ENCODE measurements at regions not wholly inside any gene's neighbourhood (a gene's known extent, or its start where the extent isn't known, plus 50 kb on each side); places are given as distances from the start of the nearest gene placed in this dataset.
A peak's percentile ranks its signal among the peaks of the same experiment; 100 is the strongest.
"Not testable (repeated sequence)": the region's sequence is repeated elsewhere in the genome, so short reads cannot be mapped to it uniquely, and the experiment has no call there.

DNA sequence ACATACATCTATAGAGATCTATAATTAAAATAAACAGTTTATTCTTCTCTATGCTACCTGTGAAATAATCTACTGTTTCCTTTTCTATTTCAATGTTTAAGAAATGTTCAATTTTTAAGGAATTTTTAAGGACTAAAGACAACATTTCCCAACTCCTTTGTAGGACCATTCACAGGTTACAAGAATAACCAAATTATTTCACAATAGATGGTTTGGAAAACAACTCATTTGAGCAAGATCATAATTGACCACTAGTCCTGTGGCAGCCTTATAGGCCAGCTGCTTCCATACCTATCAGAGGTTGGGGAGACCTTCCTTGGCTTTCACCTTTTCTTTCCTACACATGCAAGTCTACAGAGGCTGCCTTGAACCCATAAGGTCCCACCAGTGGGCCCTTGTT lies 193.7 kb downstream of the TTC39B start:
- DNase-seq: no peak

DNA sequence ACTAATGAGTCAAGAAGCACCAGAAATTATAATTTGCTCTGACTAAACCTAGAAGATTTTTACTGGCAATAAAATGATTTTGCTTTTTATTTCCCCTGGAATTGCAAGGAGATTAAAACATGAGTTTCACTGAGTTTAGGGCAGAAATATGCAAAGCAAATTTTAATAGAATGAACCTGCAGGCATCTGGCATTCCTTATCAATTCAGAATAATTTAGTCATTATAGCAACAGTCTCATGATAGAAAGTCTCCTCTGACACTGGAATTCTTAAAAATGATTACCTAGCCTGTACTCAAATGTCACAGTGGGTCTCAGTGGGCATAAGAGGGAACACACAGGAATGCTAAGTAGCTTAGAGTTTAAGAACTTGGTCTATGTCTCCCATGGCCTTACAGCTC lies 195.9 kb downstream of the TTC39B start:
- no peak for DNase-seq

DNA sequence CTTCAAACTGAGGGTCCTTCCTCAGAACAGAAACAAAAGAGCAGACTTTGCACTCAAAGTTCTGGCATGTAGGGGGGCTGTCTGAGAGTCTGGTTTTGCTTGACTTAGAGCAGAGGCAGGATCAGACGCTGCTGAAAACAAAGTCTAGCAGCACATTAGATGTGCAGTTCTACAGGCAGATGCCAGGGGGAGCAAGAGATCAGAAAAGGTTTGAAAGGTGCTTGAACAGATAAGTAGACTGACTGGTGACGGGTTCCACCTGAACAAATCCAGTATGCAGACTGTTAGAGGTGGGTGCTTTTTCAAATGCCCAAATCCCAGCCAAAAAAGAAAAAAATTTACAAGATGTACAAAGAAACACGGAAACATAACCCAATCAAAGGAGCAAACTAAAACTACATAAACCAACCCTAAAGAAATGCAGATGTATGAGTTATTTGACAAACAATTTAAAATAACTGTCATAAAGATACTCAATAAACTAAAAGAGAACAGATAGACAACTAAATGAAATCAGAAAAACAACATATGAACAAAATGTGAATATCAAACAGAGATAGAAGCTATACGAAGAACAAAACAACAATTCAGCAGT lies 194.7 kb upstream of the FREM1 start:
- peak; percentile 10 for DNase-seq

DNA sequence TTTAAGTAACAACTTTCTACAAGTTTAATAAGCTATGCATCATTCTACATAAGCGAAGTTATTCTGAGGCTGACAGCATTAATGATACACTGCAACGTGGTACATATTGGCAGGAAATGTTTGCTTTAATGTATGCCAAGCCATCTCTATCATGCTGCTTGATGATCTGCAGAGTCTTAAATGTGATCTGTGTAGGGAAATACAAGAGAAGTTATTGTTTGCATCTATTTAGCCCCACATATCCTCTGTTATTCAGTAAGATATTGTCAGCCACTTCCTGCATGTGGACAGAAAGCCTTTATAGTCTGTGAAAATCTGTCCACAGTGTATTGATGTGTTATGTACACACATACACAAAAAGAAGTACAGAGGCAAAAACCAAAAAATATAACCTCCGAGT lies 193.1 kb upstream of the FREM1 start:
- DNase-seq: no peak

DNA sequence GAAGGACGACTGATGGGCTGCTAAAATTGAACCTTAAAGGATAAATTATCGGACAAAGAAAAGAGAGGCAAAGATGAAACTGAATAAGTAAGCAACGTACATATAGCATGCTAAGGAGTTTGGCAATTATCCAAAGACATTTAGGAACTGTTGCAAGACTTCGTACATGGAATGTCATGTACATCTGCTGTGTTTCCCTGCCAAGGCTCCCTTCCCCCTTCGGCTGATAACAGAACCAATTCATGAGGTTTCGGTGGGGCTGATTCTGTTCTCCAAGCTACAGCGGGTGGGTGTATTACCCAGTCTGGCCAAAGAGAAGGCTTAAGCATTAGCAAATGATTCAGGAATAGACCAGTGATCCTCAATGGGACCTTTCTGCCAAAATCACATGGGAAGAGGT lies 190.9 kb upstream of the FREM1 start:
- no peak for DNase-seq

DNA sequence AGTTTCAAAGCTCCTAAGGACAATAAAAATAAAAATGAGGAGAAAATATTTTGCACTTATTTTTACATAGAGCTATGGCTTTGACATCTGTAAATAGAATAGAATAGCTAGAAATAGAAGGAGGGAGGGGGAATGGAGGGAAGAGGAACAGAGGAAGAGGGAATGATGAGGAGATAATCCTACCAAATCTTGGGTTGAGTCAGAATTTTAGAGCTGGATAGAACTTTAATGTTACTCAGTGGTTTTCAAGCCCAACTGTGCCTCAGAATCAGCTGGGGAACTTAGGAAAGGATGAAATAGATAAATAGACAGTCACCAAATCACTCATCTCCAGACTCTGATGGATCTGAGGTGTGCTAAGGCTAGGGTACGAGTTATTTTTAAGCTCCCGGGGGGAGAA lies 190.3 kb upstream of the FREM1 start:
- DNase-seq: no peak

DNA sequence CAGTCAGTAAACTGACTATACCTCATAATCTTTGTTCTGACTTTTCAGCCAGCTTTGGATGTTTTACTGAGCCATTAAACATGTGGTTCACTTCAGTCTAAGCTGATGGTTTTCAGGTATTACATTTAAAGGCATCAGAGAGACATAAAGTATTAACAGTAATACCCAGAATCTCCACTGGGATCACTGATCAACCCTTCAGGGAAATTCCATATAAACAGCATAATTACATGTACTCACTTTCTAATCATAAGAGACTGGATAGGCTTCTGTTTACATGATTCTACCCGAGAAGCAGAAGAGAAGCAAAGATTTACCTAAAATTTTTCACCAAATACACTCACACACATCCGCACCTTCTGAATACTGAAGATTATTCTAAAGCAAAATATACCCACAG lies 186.7 kb upstream of the FREM1 start:
- DNase-seq: no peak

DNA sequence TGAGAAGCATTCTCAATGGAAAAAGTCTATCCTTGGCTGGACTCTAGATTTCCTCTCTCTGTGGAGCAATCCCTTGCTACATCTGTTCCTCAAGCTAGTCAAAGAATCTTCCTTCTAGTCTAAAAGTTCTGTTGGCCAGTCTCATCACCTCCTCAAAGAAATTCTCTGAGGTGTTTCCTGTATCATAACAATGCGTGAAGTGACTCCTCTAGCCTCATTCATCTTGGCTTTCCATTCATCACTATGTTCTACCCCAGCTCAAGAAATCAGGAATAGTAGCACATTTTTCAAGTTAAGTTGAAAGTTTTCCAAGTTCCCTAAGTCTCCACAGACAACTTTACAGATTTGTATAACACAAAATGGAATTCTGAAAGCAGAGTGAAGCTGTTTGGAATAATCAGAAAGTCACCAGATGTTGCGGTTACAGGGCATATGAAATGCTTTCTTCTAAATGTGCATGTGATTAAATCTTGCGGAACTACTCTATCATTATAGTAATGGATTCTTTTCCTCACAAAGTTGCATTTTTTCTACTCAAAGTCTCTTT lies 176.6 kb upstream of the FREM1 start:
- no peak for DNase-seq

DNA sequence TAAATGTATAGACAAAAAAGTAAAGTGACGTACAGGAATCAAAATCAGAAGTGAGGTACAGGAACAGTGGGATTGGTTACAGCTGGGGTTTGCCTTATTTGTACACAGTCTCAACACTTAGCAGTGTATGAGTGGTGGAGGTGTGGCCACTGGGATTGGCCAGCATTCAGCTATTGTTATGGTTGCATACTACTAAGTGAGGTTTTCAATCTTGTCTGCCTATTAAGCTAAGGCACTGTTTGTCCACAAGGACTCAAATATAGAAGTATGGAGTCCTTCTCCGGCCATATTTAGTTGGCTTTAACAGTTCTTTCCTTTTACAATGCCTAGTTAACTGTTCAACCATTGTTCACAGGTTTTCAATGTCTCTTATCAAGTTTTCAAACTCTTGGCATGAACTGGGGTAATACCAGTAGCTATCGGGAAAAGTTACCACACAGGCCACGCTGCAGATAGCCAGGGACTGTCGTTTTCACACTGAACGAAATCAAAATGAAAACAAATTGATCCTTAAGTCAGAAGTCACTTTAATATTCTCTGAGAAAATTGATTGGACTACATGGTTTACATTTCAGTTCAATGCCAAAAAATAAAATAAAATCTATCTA lies 176.0 kb upstream of the FREM1 start:
- no peak for DNase-seq

DNA sequence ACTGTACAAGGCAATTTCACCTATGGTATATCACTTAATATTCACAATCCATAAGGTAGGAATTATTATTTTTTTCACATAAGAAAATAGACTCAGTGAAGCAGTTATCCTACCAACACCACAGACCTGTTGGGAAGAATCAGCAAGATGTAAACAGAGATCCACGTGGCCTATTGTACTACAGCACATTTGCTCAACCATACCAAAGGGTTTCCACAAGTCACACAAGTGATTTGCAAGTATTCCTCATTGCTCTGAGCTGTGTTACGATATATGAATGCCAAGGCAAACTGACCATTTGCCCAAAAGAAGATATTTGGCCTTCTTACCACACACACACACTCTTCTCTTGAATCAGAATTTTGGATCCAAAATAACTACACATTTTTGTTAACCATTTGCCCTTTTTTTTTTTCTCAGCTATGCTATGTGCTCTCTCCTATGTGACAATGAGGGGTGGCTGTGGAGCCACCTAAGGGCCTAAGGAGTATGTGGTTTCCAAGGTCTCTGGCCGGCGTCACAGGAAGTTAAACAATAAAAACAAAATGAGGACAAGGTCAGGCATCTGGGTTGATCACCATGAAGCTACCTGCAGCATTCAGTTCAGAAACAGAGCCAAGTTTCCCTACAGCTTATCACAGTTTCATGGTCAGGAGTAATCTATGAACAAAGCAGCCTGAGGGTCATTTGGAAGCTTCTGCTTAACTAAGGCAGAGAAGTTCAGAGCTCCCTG lies 171.0 kb upstream of the FREM1 start:
- no peak for DNase-seq

DNA sequence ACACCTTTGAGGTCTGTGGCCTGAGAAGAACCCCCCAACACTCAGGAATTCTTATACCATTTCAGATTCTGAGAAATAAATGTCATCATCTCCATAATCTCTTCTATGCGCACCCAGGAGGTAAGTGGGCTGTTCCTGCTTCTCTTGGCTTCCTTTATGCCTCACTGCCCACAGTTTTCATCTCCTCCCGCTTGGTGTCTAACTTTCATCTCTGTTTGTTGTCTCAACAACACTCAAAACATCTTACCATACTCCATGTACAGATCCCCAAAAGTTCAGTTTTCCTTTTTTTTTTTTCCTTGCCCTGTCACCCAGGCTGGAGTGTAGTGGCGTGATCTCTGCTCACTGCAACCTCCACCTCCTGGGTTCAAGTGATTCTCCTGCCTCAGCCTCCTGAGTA lies 170.2 kb upstream of the FREM1 start:
- no peak for DNase-seq

DNA sequence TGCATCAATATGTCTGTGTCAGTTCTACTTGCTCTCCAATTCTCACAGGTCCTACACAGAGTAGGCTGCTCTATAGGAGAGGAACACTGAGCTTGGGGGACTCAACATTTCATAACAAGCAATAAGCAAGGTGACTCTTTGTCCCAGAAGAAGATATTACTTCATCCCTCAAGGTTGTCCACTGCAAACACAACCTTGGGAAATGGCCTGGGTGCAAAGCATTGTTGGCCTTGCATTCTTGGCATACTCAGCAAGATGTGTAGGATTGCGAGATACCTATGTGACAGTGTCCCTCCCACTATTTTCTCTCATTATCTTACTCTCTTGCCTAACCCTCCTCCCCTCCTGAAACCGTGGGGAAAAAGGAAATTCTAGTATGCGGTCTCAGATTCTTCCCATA lies 169.8 kb upstream of the FREM1 start:
- DNase-seq: no peak

DNA sequence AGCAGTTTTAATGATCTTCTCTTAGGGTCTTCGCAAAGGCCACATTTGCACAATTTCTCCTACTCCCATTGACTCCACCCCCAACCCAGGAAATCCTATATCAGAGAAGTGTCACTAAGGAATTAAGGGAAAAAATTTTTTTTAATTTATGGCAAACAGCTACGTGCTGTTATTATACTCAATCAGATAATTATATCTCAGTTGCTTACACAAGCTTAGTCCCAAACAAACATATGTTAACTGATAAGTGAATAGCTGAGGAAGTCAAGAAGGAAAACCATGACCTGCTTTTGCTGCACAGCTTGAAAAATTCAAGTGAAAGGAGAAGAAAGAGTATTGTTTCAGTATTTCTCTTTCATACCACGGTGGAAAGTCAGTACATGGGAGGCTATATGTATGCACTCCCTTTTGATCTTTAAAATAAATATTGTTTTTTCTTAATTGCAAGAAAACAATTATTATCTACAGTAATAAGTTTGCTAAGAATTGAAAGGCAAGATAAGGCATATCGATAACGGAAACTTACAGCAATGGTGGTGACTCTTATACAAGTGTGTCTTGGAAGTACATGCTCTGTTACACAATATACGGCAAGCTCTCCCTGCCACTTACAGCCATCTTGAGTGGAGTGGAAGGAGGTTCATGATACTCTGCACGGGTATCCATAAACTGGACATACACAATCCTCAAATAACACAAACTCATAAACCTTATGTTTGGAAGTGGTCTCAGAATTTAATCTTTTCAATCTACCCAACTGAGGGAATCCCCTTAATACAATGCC lies 167.9 kb upstream of the FREM1 start:
- DNase-seq: no peak

DNA sequence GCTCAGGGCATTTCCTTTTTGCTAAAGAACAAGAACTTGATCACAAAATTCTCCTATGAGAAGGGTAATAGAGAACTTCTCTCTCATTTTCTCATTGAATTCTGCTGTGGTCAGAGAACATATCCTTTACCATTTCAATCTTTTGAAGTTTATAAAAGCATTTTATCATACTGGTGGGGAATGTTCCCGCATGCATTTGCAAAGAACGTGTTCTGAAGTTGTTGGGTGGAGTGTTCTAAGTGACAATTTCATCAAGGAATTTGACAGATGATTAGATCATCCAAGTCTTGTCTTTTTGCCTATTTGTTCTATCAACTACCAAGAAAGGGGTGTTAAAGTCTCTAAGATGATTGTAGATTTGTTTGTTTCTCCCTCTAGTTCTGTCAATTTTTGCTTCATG lies 163.4 kb upstream of the FREM1 start:
- DNase-seq: no peak

DNA sequence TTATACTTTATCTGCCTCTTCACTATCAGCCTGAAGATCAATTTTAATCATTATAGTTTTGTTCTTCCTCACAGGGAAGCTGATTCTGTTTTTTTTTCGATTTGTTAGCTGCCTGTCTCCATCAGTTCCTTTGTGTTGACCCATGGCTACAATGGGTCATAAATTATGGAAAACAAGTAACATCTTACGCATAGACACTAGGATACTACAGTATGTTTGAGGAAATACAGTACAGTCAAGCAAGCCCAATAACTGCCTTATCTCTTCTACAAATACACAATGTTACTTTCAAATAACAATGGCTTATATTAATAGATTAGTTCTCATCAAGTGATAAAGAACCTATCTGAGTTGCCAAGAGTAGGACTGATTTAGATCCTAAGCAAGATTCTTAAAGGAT lies 160.5 kb upstream of the FREM1 start:
- no peak for DNase-seq

DNA sequence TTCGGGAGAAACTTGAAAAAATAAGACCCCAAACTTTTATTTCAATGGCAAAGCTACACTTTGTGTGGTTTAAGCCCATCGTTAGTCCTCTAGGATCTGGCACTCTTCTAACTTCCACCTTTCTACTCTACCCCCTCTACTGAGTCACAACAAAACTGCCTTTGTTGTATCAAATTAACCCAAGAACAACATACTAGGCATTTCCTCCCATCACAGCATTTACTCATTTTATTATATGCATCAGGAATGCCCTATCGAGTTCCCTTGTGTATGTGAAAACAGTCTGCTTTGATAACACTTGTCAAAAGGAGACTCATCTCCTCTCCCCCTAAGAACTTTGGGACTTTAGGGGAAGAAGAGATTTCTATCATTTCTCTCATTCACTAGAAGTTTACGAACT lies 158.9 kb upstream of the FREM1 start:
- no peak for DNase-seq

DNA sequence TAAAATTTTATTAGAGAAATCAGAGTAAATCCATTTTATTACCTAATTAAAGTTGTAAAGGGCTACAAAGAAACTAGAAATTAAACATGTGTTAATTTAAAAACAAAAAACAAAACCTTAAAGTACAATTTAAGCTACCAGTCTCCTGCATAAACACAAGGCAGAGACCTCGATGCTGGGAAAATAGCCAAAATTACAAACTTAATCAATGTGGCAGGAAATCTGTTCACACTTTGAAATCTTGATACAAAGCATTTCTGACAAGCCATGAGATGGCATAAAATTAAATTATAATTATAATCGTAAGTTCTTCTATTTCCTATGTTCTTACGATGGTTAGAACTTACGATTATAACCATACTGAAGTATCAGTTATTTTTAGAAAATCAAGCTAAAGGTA lies 158.0 kb upstream of the FREM1 start:
- DNase-seq: no peak

DNA sequence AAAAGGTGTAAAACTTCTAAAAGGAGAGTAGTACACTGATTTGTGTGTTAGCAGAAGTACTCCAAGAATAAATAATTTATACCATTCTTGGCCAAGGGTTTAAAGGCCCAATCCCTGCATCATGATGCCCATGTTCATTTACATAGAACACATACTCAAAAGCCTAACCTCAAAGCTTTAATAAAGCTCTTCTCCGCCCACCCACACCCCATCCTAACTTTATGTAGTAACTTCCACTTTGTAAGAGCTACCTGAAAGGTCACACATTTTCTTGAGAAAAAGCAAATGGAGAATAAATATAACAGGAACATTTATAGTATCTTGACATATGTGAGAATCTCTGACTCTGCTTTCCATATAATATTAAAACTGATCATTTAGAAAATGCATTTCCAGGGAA lies 148.8 kb upstream of the FREM1 start:
- DNase-seq: no peak

DNA sequence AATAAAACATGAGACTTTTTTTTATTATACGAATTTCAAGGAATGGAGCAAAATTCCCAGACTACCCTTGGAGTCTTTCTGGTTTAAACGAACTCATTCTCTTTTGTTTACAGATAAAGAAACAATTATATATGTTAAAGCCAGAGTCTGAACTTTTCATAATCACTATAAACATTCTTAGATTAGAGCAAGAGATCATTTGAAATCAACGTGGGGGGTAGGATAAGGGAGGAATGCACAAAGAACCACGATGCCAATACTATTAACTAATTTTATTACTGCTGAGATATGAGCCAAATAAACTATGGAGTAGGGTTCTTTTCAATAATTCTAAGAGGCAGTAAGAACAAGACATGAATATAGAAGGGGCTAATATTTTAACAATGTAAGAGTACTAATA lies 148.0 kb upstream of the FREM1 start:
- no peak for DNase-seq

DNA sequence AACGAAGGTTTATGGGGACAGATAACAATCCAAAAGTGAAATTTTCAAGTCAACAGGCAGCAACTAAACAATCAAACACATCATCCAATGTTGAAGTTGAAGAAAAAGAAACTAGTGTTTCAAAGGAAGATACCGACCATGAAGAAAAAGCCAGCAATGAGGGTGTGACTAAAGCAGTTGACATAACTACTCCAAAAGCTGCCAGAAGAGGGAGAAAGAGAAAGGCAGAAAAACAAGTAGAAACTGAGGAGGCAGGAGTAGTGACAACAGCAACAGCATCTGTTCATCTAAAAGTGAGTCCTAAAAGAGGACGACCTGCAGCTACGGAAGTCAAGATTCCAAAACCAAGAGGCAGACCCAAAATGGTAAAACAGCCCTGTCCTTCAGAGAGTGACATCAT lies 145.1 kb upstream of the FREM1 start:
- DNase-seq: not testable (repeated sequence)

DNA sequence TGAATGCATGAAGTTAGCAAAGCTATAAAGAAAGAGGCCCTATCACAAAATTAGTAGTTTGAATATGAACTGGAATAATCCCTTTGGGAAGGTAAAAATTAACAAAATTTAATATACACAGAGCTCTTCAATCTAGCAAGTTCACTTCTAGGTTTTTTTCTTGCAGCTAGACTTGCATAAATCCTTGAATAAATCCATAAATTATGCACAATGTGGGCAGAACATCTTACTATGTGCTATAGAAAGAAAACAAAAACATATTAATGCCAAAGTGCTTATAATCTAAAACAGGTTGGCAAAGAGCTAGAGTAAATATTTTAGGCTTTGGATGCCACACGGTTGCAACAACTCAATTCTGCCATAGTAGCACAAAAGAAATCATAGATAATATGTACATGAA lies 138.5 kb upstream of the FREM1 start:
- DNase-seq: no peak

DNA sequence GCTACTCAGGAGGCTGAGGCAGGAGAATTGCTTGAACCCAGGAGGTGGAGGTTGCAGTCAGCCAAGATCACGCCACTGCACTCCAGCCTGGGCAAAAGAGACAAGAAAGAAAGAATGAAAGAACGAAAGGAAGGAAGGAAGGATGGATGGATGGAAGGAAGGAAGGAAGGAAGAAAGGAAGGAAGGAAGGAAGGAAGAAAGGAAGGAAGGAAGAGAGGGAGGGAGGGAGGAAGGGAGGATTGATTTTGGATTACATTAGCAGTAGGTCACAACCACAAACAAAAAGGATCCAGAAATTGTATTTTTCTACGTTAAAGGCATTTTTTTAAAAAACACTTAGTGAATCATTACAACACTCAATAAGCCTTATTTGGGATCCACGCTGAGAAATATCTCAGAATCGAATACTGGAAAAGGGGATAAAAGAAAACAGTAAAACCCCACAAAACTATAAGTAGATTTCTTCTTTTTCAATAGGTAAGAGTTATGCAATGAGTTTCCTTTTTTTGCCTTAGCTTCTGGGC lies 136.9 kb upstream of the FREM1 start:
- DNase-seq: no peak

DNA sequence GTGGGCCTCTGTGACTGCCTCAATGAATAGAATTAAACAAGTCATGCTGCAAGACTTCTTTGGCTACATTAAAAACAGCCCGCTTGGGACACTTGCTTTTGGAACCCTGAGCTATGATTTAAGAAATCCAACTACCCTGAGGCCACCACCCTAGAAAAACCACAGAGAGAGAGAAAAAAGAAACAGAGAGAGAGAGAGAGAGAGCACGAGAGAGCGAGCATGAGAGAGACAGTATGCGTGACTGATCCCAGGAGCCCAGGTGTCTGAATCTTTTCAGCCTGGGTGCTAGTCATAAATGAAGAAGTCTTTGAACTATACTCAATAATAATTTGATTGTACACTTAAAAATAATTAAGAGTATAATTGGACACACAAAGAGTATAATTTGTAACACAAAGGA lies 123.1 kb upstream of the FREM1 start:
- DNase-seq: no peak
